ENCODE measurements at regions not wholly inside any gene's neighbourhood (a gene's known extent, or its start where the extent isn't known, plus 50 kb on each side); places are given as distances from the start of the nearest gene placed in this dataset.
"Not testable (repeated sequence)": the region's sequence is repeated elsewhere in the genome, so short reads cannot be mapped to it uniquely, and the experiment has no call there.

DNA sequence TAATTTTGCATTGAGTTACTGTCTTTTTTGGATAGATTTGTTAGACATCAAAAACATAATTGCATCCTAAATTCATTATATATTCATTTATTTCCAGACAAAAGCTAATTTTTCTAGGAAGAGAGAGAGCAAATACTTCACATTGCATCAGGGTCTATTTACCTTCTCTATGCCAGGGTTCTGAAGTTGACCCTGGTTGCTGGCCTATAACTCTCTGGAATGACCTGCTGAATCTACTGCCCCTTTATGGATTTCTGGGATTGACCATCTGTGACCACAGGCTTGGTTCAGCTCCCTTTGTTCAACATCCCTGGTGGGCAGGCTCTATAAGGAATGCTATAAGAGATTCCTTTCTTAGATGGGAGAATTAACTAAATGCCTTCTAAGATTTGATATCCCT, 414.8 kb upstream of the STXBP6 start:
- H3K4me3 ChIP-seq (ENCODE audit: low read length): no peak overlapping the region
- no peak for DNase-seq (ENCODE audit: low read depth)

GRCh38 chr14:25464078-25464477, 414.1 kb upstream of the STXBP6 start:
- DNase-seq (ENCODE audit: low read depth): no peak
- no peak overlapping the region for H3K4me3 ChIP-seq (ENCODE audit: low read length)
- TF ChIP-seq CTCF (IDR thresholded peaks at IDR 0.05; ENCODE audit: insufficient read depth, low read depth, low read length, missing control alignments): no peak

More for the DNA sequence above, 414.8 kb upstream of the STXBP6 start:
- TF ChIP-seq CTCF (IDR thresholded peaks at IDR 0.05; ENCODE audit: insufficient read depth, low read depth, low read length, missing control alignments): no peak

DNA sequence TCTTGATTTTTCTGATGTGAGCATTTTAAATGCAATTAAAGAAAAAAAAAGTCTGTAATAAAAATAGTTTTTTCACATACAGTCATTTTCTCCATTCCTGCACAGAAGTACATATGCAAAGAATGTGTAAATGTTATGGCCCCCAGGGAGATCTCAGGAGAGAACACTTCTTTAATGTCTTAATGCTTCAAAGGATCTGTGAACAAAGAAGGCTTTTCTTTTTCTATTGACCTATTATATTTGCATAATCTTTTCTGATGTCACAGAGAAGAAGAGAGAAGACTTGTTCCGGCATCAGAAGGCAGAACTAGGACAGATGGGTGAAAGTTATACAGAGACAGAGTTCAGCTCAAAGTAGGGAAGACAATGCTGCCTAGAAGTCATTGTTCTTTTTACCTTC, 413.5 kb upstream of the STXBP6 start:
- no peak for DNase-seq (ENCODE audit: low read depth)
- TF ChIP-seq CTCF (IDR thresholded peaks at IDR 0.05; ENCODE audit: insufficient read depth, low read depth, low read length, missing control alignments): no peak

DNA sequence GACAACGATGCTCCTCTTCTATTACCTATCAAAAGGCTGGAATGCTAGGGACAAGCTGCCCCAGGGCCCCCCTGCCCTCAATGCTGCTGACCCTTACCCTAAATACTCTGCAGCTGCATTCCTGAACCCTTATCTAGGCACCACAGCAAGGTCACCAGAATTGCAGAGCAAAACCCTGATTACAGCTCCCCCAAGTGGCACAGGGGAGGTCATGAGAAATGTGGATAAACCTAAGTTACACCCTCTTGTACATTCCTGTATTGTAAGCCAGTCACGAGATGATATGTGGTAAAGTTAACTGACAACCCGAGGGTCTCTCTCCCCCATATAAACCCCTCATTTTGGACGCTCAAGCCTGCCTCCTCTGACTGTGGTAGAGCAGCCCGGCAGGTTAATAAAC, 411.8 kb upstream of the STXBP6 start:
- TF ChIP-seq CTCF (IDR thresholded peaks at IDR 0.05; ENCODE audit: insufficient read depth, low read depth, low read length, missing control alignments): no peak

More for the DNA sequence above, 413.5 kb upstream of the STXBP6 start:
- no peak overlapping the region for H3K4me3 ChIP-seq (ENCODE audit: low read length)

GRCh38 chr14:25444381-25444780, 394.4 kb upstream of the STXBP6 start:
- DNase-seq (ENCODE audit: low read depth): no peak
- no peak overlapping the region for H3K4me3 ChIP-seq (ENCODE audit: low read length)
- TF ChIP-seq CTCF (IDR thresholded peaks at IDR 0.05; ENCODE audit: insufficient read depth, low read depth, low read length, missing control alignments): no peak

More for the DNA sequence above, 411.8 kb upstream of the STXBP6 start:
- no peak for DNase-seq (ENCODE audit: low read depth)
- H3K4me3 ChIP-seq (ENCODE audit: low read length): no peak overlapping the region

DNA sequence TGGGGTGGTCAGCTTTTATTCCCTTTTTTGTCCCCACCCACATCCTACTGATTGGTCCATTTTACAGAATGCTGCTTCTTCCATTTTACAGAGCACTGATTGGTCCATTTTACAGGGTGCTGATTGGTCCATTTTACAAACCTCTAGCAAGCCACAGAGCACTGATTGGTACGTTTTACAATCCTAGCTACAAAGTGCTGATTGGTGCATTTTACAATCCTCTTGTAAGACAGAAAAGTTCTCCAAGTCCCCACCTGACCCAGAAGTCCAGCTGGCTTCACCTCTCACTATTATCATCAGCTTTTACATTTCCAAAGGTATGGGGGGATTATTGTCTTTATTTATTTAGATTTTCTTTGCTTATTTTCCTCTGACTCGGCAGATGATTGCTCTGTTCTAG, 390.4 kb upstream of the STXBP6 start:
- not testable (repeated sequence) for DNase-seq (ENCODE audit: low read depth); H3K4me3 ChIP-seq (ENCODE audit: low read length)

GRCh38 chr14:25436906-25437305, 387.0 kb upstream of the STXBP6 start:
- no peak for TF ChIP-seq CTCF (IDR thresholded peaks at IDR 0.05; ENCODE audit: insufficient read depth, low read depth, low read length, missing control alignments)
- no peak overlapping the region for H3K4me3 ChIP-seq (ENCODE audit: low read length)
- no peak for DNase-seq (ENCODE audit: low read depth)

Data from epithelial cell of esophagus (primary cell).